DND-41 (cell line): ENCODE measurements at regions not wholly inside any gene's neighbourhood (a gene's known extent, or its start where the extent isn't known, plus 50 kb on each side); places are given as distances from the start of the nearest gene placed in this dataset.

Source experiments
- ATAC-seq: fragments of 200-7000 bp; cut with Tn5 transposase; 3 replicates; pipeline ENCODE4 v1.9.1; 2021; ENCODE audit warnings: low read depth; ENCODE audit not compliant: insufficient read depth
- DNase-seq: peaks from one replicate; pipeline ENCODE4 v3.0.0-alpha.2; 2020
- H2AFZ ChIP-seq: 2 replicates; pipeline ENCODE4 v1.6.0; 2012; ENCODE audit warnings: low read depth, low read length
- H3K27ac ChIP-seq: 2 replicates; pipeline ENCODE4 v1.5.1; 2012; ENCODE audit warnings: low read length, inconsistent platforms
- H3K27me3 ChIP-seq: fragments of 200-600 bp; sonication (generic); 2 replicates; pipeline ENCODE4 v1.6.0; 2012; ENCODE audit warnings: low read length, mild to moderate bottlenecking, inconsistent platforms; ENCODE audit not compliant: insufficient read depth, poor library complexity
- H3K36me3 ChIP-seq: 2 replicates; pipeline ENCODE4 v1.5.1; 2012; ENCODE audit warnings: low read length, inconsistent platforms; ENCODE audit not compliant: insufficient read depth
- H3K4me1 ChIP-seq: 2 replicates; pipeline ENCODE4 v1.5.1; 2012; ENCODE audit warnings: mild to moderate bottlenecking, low read length; ENCODE audit not compliant: insufficient read depth
- H3K4me2 ChIP-seq: 2 replicates; pipeline ENCODE4 v1.6.0; 2012; ENCODE audit warnings: mild to moderate bottlenecking, moderate library complexity, low read length, inconsistent platforms; ENCODE audit not compliant: insufficient read depth
- H3K4me3 ChIP-seq, 2 experiments: fragments of 200-600 bp in 1 of 2; shearing (Covaris generic) in 1 of 2; 2 replicates each; pipeline ENCODE4 v1.5.1; 2012 to 2016; ENCODE audit warnings: inconsistent platforms in 2 of 2, low read length in 2 of 2, mild to moderate bottlenecking in 2 of 2, low read depth in 1 of 2, moderate library complexity in 1 of 2
- H3K79me2 ChIP-seq: 2 replicates; pipeline ENCODE4 v1.6.0; 2012; ENCODE audit warnings: low read length, inconsistent platforms; ENCODE audit not compliant: insufficient read depth
- H3K9ac ChIP-seq: 2 replicates; pipeline ENCODE4 v1.6.0; 2012; ENCODE audit warnings: low read depth, mild to moderate bottlenecking, inconsistent platforms, low read length, moderate library complexity
- H3K9me3 ChIP-seq: 2 replicates; pipeline ENCODE4 v1.5.1; 2012; ENCODE audit warnings: low read length, moderate library complexity, mild to moderate bottlenecking, inconsistent platforms; ENCODE audit not compliant: insufficient read depth, severe bottlenecking
- H4K20me1 ChIP-seq: 2 replicates; pipeline ENCODE4 v1.6.0; 2012; ENCODE audit warnings: low read length; ENCODE audit not compliant: insufficient read depth
- EZH2 ChIP-seq: IDR thresholded peaks from 3 replicates; pipeline ENCODE4 v1.6.1; 2012; ENCODE audit warnings: borderline replicate concordance, low read depth, mild to moderate bottlenecking, moderate library complexity, low read length, inconsistent platforms; ENCODE audit not compliant: severe bottlenecking
- TF ChIP-seq, protein P1 (sequence below): IDR thresholded peaks from 2 replicates; pipeline ENCODE4 v1.5.1; 2012; ENCODE audit warnings: borderline replicate concordance, low read length, moderate library complexity, mild to moderate bottlenecking; ENCODE audit not compliant: poor library complexity, severe bottlenecking; ENCODE audit errors: extremely low read depth

DNA sequence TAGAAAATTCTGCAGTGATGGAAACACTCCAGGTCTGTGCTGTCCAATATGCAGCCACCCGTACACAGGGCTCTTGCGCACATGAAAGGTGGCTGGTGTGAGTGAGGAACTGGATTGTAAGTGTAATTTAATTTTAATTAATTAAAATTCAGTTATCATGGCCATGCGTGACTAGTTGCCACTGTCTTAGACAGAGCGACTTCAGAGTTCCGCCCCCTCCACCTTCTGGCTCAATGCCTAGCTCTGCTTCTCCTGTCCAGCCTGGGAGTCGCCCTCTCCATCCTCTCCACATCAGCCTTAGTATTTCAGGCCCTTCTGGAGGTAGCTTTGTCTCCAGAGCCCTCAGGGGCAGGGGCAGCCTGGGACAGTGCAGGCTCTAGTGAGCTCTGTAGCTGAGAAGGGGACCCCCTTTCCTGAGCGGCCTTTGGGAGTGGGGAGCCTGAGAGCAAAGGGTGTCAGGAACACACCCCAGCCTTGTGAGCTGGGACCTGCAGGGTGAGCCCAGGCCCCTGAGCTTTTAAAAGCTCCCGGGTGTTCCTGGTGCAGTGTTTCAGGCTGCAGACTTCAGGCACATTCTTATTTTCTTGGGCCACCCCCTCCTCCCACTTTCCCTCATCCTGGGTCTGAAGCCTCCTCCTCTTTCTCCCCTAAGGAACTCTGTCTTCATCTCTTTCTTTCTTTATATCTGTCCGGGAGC, 99.4 kb downstream of the IRF8 start:
- ATAC-seq (no peak), DNase-seq (no peak)
- H2AFZ ChIP-seq, result no peak overlapping the region
- H3K9ac ChIP-seq, result no peak overlapping the region
- no peaks in the 10 kb centered on the region for H3K4me1 ChIP-seq
- TF ChIP-seq, protein P1, sequence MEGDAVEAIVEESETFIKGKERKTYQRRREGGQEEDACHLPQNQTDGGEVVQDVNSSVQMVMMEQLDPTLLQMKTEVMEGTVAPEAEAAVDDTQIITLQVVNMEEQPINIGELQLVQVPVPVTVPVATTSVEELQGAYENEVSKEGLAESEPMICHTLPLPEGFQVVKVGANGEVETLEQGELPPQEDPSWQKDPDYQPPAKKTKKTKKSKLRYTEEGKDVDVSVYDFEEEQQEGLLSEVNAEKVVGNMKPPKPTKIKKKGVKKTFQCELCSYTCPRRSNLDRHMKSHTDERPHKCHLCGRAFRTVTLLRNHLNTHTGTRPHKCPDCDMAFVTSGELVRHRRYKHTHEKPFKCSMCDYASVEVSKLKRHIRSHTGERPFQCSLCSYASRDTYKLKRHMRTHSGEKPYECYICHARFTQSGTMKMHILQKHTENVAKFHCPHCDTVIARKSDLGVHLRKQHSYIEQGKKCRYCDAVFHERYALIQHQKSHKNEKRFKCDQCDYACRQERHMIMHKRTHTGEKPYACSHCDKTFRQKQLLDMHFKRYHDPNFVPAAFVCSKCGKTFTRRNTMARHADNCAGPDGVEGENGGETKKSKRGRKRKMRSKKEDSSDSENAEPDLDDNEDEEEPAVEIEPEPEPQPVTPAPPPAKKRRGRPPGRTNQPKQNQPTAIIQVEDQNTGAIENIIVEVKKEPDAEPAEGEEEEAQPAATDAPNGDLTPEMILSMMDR, result no peak
- no peak for TF ChIP-seq EZH2
- H3K4me3 ChIP-seq, result no peak overlapping the region
- H3K27ac ChIP-seq, result no peak overlapping the region
- no peaks in the 10 kb centered on the region for H3K79me2 ChIP-seq
- H3K9me3 ChIP-seq, result no peaks in the 10 kb centered on the region
- no peaks in the 10 kb centered on the region; the same call in 1 of the 2 replicates for H4K20me1 ChIP-seq
- no peak overlapping the region for H3K4me2 ChIP-seq
- H3K36me3 ChIP-seq, result no peaks in the 10 kb centered on the region
- peaks cover 11% of the 10 kb centered on the region for H3K27me3 ChIP-seq

DNA sequence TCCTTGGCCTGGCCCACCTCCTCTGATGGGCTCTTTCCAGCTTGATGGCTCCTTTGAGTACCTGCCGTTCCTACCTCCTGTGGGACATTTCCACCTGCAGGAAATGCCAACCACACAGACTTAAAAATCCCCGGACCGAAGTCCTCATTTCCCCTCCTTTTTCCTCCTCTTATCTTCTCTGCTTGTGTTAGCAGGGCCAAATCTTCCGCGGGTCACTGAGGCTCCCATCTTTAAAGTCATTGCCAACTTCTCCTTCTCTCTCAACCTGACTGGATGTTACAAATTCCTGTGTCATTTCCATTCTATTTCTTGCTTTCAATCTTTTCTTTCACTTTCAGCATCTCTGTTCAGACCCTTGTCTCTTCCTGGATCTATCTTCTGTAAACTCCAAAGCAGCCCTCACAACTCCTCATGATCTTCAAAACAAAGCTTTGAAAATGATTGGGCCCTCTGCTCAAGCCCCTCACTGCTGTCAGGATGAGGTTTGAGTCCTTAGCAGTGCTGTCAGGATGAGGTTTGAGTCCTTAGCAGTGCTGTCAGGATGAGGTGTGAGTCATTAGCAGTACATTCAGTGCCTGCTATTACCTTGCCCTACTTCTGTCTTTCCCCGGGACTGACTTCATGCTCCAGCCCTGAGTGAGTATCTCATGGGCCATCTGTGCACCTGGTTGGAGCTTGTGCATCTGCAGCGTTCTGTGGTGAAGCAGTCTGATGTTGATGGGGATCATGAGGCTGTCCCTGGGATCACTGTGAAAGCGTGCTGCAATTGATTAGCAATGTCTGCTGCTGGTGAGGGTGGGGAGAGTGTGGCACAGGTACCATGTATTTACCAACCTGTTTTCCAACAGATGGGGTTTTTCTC, 100.1 kb downstream of the IRF8 start:
- Histone ChIP-seq H3K9me3 (no peaks in the 10 kb centered on the region), H3K79me2 (no peaks in the 10 kb centered on the region), H4K20me1 (no peaks in the 10 kb centered on the region; the same call in 1 of the 2 replicates), H3K4me1 (no peaks in the 10 kb centered on the region), H3K4me2 (no peak overlapping the region), H3K36me3 (no peaks in the 10 kb centered on the region), H3K27me3 (peaks cover 17% of the 10 kb centered on the region), H3K4me3 (no peak overlapping the region), H3K27ac (no peak overlapping the region), H2AFZ (no peak overlapping the region), H3K9ac (no peak overlapping the region)
- DNase-seq, result no peak
- ATAC-seq, result peak; percentile 29; the same call in 1 of the 3 replicates
- TF ChIP-seq EZH2, result no peak
- TF ChIP-seq, protein P1, result no peak

DNA sequence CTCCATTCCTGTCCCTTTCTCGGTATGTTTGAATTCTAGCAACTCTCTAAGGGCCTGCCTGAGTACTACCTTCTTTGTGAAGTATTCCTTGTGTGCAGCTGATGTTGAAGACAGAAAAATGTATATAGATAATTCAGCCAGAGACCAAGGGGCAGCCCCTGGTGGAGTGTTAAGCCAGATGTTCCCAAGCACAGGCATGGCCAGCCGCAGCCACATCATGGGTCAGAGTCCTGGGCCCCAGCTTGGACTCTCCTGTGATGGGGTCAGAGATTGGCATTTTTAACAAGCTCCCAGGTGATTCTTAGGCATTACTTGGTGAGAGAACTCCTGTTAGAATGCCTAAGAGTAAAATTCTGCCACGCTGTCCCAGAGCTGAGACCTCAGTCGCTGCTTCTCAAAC, 100.8 kb downstream of the IRF8 start:
- Histone ChIP-seq H3K79me2 (no peaks in the 10 kb centered on the region), H3K4me2 (no peak overlapping the region), H3K27me3 (peaks cover 18% of the 10 kb centered on the region), H3K36me3 (no peaks in the 10 kb centered on the region), H4K20me1 (no peaks in the 10 kb centered on the region; the same call in 1 of the 2 replicates), H2AFZ (no peak overlapping the region), H3K9ac (no peak overlapping the region), H3K4me1 (no peaks in the 10 kb centered on the region), H3K4me3 (no peak overlapping the region), H3K9me3 (no peaks in the 10 kb centered on the region), H3K27ac (no peak overlapping the region)
- no peak for DNase-seq
- TF ChIP-seq EZH2, result no peak
- TF ChIP-seq, protein P1, result no peak
- ATAC-seq, result no peak
